NAMALWA (cell line): ENCODE measurements at regions not wholly inside any gene's neighbourhood (a gene's known extent, or its start where the extent isn't known, plus 50 kb on each side); places are given as distances from the start of the nearest gene placed in this dataset.

Experiments used
- DNase-seq: peaks from one replicate; pipeline ENCODE4 v3.0.0-alpha.2; 2015; ENCODE audit warnings: low spot score

DNA sequence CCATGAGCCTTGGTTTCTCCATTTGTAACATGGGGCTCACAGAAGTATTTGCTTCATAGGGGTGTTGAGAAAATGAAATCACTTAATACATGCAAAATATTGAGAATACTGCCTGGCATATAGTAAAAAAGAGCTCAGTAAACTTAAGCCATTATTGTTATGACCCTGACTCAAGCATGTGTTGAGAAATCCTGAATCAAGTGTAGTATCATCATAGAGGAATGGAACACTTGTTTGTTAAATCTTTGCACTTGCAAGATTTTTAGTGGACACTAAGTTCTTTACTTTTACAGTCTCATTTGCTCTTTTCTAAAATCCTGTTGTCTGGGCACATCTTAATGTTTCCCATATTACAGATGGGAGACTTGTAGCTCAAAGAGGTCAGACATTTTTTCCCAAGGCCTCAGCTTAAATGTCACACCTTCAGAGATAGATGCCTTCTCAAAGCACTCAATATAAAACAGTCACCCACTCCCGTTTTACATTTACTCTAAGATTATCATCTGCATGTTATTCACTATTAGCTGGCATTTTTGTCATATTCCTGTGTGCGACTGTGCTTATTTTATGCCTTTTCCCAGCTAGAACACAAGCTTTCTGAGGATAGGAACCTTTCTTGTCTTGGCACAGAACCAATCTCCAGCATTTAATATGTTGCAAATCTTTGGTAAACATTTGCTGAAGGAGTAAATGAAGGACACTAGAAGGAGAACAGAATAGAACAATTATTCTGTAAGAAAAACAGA lies 250.0 kb upstream of the TNC start:
- no peak for DNase-seq

DNA sequence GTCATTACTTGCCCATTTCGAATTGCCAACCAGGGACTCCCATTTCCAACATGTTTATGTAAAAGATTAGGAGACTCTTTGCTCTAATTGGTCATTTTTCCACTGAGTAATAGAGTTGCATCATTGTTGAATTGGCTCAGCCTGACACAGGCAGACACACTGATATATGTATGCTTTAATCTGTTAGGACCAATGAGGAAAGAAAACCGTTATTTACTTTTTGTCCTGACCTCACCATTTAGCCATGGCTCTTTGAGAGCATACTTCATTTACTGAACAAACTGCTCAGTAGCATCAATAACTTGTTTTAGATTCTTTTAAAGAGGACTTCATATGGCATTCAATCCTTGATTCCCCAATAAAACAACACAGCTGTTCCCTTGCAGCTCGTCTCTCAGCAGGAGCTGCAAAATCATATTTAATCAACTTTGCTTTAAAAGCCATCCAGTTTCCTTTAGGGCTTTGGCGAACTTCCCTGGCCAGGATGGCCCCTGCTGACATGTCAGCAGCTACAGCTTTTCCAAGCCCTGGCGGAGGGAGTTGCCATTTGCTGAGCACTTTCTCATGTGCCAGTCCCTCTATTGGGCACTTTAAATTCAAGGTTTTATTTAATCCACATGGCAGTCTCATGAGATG lies 251.5 kb upstream of the TNC start:
- no peak for DNase-seq

DNA sequence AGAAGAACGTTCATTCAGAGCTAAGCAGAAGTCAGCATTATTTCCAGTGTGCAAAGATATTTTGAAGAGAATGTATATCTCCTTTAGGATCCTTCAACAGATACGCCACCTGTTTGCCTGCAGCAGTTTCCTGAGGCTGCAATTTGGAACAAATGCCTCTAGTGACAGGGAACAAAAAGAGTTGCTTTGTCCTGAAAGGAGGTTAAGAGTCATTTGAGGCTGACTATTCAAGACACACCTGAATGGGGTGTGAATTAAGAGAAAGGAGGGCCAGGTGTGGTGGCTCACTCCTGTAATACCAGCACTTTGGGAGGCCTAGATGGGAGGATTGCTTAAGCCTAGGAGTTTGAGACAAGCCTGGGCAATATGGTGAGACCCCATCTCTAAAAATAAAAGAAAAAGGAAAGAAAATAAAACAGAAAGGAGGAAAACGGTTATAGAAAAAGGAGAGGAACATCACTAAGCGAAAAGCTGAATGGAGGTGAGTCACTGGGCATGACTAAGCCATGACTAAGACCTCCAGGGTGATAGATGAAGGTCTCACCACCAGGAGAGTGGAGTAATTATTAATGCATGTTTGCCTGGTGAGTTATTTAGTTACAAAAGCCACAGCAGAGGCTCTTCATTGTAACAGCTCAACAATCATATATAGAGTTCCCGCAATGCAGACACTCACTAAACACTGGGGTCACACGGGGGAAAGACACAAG lies 255.2 kb upstream of the TNC start:
- DNase-seq, result no peak

DNA sequence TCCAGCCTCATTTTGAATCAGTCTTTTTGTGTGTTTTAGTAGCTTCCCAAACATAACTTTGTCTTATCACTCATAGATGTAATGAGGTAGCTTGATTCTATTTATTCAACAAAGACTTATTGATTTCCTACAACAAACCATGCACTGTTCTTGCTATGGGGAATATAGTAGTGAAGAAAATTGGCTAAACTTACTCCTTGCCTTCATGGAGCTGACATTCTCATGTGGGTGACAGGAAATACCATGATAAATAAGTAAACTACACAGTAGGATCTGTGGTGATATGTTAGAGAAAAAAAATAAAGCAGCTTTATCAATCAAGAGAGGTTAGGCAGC lies 255.7 kb upstream of the TNC start:
- no peak for DNase-seq

DNA sequence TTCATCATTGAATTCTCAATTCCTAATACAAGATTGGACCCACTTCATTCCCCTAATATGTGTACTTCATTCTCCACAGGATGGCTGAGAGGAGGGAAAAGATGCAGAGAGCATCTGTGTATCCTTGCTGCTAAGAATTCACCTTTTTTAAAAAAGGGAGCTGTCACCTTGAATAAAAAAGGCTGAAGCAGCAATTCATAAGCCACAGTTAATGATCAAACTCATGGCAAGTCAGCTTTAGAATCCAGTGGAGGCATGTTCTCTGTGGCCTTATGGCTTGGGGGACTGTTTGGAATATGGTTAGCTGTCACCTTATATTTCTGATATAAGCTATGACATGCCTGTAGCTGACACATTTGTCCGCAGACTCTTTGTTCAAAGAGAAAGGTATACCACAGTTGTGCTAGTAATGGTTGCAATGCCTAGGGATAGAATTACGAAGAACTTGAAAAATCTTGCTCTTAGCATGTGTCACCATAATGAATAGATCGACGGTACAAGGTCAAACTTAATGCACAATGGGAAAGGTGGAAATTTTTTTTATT lies 256.8 kb upstream of the TNC start:
- no peak for DNase-seq

DNA sequence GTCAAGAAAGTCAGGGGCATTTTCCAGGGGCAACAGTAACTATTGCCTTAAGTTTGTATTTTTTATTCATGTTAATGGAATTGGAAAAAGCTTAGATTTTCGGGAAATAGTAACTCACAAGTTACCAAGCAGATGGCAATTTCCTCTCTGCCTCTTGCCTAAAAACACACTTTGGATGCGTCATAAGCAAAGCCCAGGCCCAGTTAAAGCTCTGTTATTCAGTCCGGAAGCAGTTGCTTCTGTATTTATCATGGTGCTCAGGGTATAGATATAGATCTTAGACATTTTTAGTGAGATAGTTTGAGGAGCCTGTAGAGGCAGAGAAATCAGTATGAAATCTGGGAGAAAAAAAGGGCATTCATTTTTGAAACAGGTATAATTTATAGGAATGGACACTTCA lies 260.3 kb upstream of the TNC start:
- no peak for DNase-seq

DNA sequence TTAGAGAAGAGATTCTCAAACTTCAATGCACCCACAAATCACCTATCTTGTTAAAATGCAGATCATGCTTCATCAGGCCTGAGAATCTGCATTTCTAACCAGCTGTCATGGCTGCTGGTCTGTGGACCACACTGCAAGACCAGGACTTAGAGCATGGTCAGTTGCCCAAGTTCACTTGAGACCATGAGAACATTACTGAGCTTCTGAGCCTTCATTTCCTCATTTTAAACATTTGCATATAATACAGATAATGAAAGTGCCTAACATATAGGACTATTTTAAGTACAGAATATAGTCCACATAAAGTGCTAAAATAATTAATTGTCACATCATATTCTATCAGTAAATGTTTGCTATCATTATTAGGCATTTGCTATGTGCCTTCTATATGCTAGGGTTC lies 260.8 kb upstream of the TNC start:
- DNase-seq, result no peak

DNA sequence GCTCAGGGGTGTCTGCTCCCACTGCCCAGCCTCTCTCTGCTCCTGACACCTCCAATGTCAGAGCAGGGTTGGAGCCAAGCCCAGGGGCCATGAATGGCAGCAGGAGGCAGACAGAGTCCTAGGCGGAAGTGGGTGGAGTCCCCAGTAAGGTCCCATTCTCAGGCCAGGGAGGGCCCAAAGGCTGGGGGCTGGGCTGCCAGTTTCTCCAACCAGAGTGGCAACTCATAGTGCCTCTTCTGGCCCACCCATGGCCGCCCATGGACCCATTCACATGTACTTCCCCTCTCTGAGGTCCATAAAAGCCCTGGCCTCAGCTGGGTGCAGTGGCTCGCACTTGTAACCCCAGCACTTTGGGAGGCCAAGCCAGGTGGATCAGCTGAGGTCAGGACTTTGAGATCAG lies 261.8 kb upstream of the TNC start:
- DNase-seq, result no peak

DNA sequence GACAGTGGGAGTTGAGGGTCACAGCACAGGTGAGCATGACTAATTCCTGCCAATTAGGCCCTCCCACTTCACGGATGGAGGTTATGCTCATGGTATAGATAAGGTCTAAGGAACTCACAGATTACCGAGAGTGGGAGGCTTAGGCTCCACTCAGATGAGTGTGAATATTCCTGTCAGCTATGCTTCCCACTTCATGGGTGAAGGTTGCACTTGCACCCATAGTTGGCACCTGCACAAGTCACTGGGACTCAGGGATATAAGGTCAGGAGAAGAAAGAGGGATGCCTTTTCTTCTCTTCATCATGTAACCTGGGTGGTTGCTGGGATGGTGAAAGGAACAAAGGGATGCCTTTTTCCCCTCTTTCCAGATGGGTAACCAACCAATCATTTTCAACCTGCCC lies 264.9 kb upstream of the TNC start:
- DNase-seq, result no peak

DNA sequence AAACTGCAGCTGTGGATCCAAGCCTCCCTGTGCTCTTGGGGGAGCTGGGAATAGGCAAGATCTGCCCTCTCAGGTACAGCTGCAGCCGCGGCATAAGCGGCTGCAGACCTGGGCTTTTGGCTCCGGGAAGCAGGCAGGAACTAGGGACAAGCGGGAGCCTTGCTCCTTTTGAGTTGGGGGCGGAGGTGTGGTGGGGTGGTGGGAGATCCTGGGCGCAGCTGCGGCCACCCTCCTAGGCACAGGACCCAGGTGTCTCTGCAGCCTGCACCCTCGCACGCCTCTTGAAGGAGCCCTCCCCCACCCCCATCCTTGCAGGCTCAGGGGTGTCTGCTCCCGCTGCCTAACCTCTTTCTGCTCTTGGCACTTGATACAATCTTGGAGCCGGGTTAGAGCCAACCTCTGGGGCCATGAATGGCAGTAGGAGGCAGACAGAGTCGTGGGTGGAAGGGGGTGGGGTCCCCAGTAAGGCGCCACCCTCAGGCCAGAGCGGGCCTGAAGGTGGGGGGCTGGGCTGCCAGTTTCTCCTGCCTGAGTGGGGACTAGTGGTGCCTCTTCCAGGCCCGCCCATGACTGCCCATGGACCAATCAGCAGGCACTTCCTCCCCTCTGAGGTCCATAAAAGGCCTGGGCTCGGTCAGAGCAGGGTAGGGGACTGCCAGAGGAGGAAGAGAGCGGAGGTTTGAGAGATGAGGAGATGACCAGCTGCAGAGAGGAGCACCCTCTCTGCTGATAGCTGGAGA lies 267.6 kb upstream of the TNC start:
- peak; percentile 6 for DNase-seq

DNA sequence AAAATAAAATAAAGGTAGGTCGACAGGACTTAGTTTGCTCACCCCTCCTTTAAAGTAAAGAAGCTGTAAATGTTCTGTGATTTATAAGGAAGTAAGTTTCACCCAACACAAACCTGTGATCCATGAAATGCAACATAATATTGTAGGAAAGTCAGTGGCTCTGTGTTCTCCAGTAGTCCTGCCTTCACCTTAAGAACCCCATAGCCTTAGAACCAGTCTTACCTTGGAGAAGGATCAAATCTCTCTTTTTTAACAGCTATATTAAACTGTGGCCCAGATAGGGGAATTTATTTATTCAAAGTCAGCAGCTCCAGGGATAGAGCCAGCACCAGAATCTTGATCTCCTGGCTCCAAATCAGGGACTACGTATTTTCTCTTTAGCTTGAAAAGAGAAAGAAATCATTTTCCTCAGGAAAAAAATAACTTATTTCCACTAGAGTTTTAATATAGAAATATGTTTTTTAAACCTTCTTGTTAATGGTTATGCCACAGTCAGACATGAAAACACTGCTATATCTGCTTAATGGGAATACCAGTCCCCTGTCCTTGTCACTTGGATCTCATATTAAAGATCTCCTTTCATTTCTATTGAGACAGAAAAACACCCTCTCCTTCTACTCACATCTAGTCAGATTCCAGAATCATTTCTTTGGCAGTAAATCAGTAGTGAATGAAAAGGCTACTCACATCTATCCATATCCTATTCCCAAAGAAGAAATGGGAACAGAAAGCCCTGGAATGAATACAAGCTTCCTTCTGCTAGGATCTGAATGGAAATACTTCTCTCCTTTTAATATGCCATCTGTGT lies 269.2 kb upstream of the TNC start:
- DNase-seq, result no peak

DNA sequence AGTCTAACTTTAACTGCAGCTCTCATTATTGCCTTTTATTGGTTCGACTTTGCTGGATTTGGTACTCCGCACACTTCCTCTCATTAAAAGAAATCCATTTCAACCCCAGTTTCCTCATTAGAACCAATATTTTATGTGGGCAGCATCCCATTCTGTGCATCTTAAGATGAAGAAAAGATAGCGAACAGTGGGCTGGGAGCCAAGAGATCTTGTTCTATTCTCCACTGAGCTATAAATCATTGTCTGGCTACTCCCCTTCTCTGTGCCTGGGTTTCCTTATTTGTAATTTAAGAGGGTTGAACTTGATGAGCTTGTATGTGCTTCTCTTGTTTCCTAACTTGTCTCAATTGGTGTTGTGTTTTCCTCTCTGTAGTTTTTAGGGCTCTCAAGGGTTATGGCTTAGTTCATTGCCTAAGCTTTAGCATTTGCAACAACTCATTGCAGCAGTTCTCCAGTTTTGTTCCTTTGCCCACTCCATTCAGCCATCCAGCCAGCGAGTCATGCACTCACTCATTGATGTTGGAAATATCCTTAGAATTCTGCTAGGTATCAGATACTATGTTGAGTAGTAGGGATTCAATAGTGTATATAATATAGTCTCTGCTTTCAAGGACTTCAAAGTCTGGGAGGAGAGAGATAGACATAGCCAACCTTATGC lies 273.3 kb upstream of the TNC start:
- DNase-seq, result no peak

DNA sequence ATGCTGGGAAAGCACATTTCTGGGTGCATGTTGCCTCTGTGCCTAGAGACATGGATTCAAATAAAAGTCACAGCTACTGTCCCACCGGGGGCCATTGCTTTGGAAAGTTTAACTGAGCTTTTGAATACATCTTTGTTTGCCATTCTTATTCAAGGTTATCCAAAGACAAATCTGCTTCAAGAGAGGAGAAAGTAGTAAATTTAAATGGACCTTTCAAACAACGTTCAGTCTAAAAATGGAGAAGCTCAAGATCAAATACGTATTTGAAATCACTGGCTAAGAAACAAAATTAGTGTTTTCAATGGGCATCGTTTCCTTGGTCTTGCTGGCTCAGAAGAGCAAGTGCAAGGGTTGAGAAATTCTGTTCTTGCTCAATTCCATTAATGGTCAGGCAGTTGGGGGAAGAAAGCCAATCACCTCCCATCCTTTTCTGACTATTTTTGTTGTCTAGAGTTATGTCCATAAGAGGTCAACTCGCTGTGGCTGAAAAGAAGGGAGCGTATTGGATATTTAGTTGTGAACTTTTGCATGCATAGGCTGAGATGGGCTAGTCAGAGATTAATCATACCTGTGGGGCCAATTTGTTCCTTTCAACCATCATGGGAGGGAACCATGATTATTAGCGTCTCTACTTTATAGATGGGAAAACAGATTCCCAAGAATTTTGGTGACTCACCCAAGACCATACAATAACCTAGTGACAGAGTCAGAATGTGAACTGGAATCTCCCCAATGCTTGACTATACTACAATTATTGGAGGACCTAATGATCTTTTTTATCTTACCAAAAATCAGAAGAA lies 276.2 kb upstream of the TNC start:
- DNase-seq, result no peak

DNA sequence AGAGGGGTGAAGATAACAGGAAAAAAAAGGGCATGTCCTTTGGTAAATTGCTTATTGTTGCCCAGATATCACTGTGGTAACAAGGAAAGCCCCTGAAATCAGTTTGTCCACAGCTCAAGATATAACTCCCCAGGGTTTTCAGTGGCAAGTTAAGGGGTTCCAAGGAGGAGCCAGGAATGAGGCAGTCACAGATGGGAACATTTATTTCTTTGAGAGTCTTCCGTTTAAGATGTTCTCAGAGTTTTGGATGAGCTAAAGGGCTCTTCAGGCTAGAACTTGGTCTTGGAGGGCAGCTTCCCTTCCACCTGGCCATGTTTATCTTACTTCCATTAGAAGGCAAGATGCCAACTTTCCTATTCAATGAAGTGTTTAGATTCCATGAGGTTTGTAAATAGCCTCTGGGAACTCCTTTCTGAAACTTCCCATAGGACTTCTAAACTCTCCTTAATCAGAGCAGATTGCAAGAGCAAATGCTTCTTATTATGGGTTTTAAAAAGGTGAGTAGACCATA lies 277.6 kb upstream of the TNC start:
- DNase-seq, result no peak

DNA sequence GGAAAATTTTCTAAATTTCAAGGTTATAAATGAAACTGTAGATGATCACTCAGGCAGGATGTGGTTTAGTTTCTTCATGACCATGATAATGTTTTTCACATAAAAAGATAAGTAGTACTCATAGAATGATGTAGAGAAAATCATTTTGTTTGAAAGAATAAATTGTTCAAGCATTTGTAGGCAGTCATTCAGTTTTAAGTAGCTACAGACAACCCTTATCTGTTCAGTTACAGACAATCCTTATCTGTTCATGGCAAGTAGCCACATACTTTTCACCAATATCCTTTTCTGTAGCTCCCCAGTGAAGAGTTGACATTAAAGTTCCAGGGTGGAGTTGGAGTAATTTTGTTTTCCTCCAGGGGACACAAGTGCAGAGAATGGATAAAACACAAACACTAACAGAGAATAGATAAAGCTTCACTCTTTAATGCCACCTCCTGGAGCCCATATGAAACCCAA lies 278.1 kb upstream of the TNC start:
- DNase-seq, result no peak

DNA sequence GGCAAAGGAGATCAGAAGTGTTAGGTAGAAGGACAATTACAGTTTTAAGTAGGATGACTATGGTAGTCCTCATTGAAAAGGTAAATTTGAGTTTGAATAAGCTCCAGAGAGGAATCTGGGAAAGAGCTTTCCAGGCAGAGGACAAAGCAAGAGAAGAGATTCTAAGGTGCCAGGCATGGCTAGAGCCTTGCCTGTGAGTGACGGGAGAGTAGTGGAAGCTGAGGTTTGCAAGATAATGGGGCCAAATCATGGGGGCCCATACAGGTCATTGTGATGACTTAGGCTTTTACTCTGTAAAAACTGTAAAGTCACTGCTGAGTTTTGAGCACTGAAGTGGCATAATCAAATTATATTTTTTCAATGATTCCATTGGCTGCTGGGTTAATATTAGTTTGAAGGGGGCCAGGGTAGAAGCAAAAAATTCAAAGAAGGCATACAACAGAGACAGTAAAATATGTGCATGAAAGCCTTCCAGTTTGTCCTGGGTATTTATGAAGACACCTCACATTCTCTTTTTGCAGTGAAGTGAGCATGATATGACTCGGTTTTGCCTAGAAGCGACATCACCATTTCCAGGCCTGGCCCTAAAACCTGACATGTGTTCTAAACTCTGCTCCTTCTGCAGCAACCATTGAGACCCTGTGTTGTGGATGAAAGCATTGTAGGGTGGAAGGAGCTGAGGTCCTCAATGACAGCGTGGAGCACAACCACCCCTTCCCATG lies 279.8 kb upstream of the TNC start:
- DNase-seq, result no peak

DNA sequence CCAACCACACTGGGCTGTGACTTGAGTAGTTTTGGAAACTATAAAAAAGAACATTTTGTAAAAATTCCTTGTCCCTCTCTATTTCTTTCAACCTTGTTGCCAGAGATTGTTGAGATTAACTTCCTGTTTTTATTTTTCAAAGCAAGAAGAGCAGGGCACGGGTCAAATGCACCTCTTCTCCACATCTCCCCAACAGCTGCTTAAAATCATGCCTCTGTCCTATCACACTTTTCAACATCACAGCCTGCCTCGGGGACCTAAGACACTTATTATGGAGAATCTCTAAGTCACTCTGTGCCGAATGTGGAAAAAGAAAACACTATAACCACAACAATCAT lies 280.3 kb upstream of the TNC start:
- peak; percentile 2 for DNase-seq

DNA sequence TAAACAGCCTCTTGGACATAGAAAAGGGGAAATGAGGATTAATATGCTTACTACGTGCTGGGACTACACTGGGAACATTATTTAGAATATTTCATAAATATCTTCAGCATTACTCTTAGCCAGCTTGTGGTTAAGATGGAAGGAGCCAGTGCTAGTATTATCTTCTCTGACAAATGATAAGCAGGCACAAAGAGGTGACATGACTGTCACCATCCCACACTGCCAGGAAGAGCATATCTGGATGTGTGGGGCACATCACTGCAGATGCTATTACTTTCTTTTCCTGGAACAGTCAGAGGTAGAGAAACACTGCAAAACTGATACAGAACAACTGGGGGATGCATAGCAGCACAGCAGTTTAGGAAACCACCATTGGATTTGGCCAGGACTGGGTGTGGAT lies 281.0 kb upstream of the TNC start:
- no peak for DNase-seq

DNA sequence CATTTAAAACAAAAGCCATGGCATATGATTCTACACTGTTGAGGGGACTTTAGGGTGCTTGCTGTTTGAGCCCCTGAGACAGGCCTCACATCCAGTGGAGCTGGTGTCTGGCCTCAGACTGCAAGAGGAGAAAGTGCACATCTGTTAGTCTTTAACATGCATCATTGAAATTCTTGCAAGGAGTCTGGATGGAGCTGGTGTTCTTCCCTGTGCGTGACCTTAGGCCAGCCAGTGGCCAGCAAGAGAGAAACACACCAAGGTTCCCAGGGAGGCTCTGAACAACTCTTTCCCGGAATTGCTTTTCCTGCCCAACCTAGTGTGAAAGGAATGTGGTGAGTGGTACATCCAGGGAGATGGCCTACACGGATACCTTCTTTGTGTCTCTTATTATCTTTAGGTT lies 282.8 kb upstream of the TNC start:
- no peak for DNase-seq
